PC-9 (cell line): ENCODE measurements at regions not wholly inside any gene's neighbourhood (a gene's known extent, or its start where the extent isn't known, plus 50 kb on each side); places are given as distances from the start of the nearest gene placed in this dataset.

Experiments
- BruUV-seq: library from RNA; stranded (reverse); fragments of 400-500 nt; replicated peaks from 2 replicates; lab custom pipeline; 2021; lab: Mats Ljungman, UMichigan
- CTCF ChIA-PET: fragments of 300-600 bp; sonication (Branson Sonifier 250); formaldehyde crosslinking; loops from one replicate; lab custom pipeline; 2022; ENCODE audit warnings: antibody characterized with exemption; lab: Charles Lee
- POLR2A ChIA-PET: fragments of 300-600 bp; sonication (Branson Sonifier 250); formaldehyde crosslinking; loops from one replicate; lab custom pipeline; 2022; ENCODE audit warnings: antibody characterized with exemption; ENCODE audit not compliant: unreplicated experiment; lab: Charles Lee
- DNase-seq, 2 experiments: peaks; one replicate each; pipeline versions ENCODE4 v3.0.0 to v3.0.0-alpha.2; 2015 to 2022; ENCODE audit warnings: mixed read lengths in 1 of 2
- H2AFZ ChIP-seq: fragments of 200-600 bp; sonication (generic); 2 replicates; pipeline ENCODE4 v1.8.1; 2017; ENCODE audit warnings: antibody characterized with exemption
- H3F3A ChIP-seq: fragments of 200-600 bp; sonication (generic); 2 replicates; pipeline ENCODE4 v1.8.1; 2017; ENCODE audit warnings: antibody characterized with exemption, mild to moderate bottlenecking, low read depth; ENCODE audit not compliant: insufficient read depth
- H3K27ac ChIP-seq: fragments of 200-600 bp; sonication (generic); 2 replicates; pipeline ENCODE4 v1.6.1; 2016; ENCODE audit warnings: mixed run types
- H3K27me3 ChIP-seq: fragments of 200-600 bp; sonication (generic); 2 replicates; pipeline ENCODE4 v1.6.1; 2016; ENCODE audit warnings: low read depth, mixed run types; ENCODE audit not compliant: insufficient read depth
- H3K36me3 ChIP-seq: fragments of 200-600 bp; sonication (generic); 2 replicates; pipeline ENCODE4 v1.6.1; 2016; ENCODE audit warnings: low read depth, mixed run types
- H3K4me1 ChIP-seq: fragments of 200-600 bp; sonication (generic); replicated peaks from 2 replicates; pipeline ENCODE4 v1.6.1; 2016; ENCODE audit warnings: mixed run types; ENCODE audit not compliant: insufficient read depth
- H3K4me2 ChIP-seq: fragments of 200-600 bp; sonication (generic); 2 replicates; pipeline ENCODE4 v1.6.1; 2017; ENCODE audit warnings: mixed run types
- H3K4me3 ChIP-seq: fragments of 200-600 bp; sonication (generic); 2 replicates; pipeline ENCODE4 v1.6.1; 2016; ENCODE audit warnings: mixed run types
- H3K79me2 ChIP-seq: fragments of 200-600 bp; sonication (generic); 2 replicates; pipeline ENCODE4 v1.6.1; 2017; ENCODE audit warnings: low read depth, mixed run types
- H3K9me2 ChIP-seq: fragments of 200-600 bp; sonication (generic); 2 replicates; pipeline ENCODE4 v1.8.1; 2017; ENCODE audit warnings: mild to moderate bottlenecking; ENCODE audit not compliant: insufficient read depth
- H3K9me3 ChIP-seq: fragments of 200-600 bp; sonication (generic); 2 replicates; pipeline ENCODE4 v1.8.1; 2016; ENCODE audit warnings: low read depth; ENCODE audit not compliant: insufficient read depth
- H4K20me1 ChIP-seq: fragments of 200-600 bp; sonication (generic); 2 replicates; pipeline ENCODE4 v1.8.1; 2017; ENCODE audit not compliant: insufficient read depth
- EZH2 ChIP-seq: fragments of 200-600 bp; sonication (generic); IDR thresholded peaks from 2 replicates; pipeline ENCODE4 v1.8.0; 2017; ENCODE audit warnings: antibody characterized with exemption, low read depth
- intact Hi-C: fragments of 100-400 bp; cut with micrococcal nuclease; formaldehyde crosslinking; loops from one replicate; pipeline ENCODE4 v1.10.0; 2022; ENCODE audit not compliant: unreplicated experiment
- TF ChIP-seq, protein P1 (sequence below): fragments of 200-600 bp; sonication (generic); conservative IDR thresholded peaks from 2 replicates; pipeline ENCODE4 v1.6.1; 2017; ENCODE audit warnings: mixed run types, antibody characterized with exemption, mild to moderate bottlenecking, moderate library complexity

DNA sequence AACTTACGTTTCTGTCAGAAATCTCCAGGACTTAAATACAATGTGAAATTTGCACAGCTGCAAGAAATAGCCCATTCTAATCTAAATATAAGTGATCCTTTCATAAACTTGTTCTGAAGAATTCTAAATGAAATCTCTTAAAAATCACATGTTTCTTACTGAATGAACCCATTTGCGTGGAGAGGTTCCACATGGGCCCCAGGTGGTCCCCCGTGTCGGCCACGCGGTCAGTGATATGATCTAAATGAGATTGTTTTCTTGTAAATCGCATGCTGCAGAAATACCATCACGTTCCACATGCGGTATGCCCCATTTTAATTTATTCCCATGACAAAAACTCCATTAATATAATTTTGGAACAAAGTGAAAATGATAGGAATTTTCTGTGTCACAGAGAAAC lies 818.9 kb upstream of the SLC35B3 start:
- H3K36me3 ChIP-seq: no peaks in the 10 kb centered on the region
- no peaks in the 10 kb centered on the region for H3F3A ChIP-seq
- no peak overlapping the region for H3K27ac ChIP-seq
- no TSS peak for BruUV-seq
- no peak overlapping the region for H2AFZ ChIP-seq
- H3K4me3 ChIP-seq: no peak overlapping the region
- TF ChIP-seq, protein P1, sequence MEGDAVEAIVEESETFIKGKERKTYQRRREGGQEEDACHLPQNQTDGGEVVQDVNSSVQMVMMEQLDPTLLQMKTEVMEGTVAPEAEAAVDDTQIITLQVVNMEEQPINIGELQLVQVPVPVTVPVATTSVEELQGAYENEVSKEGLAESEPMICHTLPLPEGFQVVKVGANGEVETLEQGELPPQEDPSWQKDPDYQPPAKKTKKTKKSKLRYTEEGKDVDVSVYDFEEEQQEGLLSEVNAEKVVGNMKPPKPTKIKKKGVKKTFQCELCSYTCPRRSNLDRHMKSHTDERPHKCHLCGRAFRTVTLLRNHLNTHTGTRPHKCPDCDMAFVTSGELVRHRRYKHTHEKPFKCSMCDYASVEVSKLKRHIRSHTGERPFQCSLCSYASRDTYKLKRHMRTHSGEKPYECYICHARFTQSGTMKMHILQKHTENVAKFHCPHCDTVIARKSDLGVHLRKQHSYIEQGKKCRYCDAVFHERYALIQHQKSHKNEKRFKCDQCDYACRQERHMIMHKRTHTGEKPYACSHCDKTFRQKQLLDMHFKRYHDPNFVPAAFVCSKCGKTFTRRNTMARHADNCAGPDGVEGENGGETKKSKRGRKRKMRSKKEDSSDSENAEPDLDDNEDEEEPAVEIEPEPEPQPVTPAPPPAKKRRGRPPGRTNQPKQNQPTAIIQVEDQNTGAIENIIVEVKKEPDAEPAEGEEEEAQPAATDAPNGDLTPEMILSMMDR: no peak
- TF ChIP-seq EZH2: no peak
- no peaks in the 10 kb centered on the region for H3K79me2 ChIP-seq
- no peaks in the 10 kb centered on the region for H3K27me3 ChIP-seq
- CTCF ChIA-PET: no interaction called here
- no peak overlapping the region for H3K4me2 ChIP-seq
- POLR2A ChIA-PET: no interaction called here
- H3K4me1 ChIP-seq: no peaks in the 10 kb centered on the region
- H3K9me3 ChIP-seq: no peaks in the 10 kb centered on the region
- H4K20me1 ChIP-seq: no peaks in the 10 kb centered on the region
- intact Hi-C loops: loop anchor here (5.0 to 10.0 kb wide), 2 partner anchors 361 to 547 kb away; no protein-coding TSS in a partner anchor
- no peaks in the 10 kb centered on the region for H3K9me2 ChIP-seq
- DNase-seq: no peak

DNA sequence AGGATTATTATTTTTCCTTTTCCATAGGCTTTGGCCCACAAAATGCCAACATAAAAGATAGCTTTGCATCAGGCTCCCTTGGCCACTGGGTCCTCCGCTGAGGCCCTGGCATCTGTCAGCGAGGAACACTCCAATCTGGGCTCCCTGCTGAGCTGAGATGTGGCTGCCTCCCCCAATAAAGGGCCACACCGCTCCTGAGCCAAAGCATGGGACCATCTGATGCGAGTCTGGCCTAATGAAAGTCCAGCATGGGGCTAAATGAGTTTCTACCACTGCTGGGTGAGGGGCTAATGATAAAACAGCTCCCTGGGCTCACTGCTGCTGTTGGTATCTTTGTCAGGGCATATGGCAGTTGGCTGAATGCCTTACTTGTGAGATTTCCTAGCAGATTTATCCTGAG lies 817.5 kb upstream of the SLC35B3 start:
- ChIA-PET CTCF (interaction anchor here (0.5 to 0.7 kb wide), 3 partner anchors 160 to 1176 kb away, joined by 4 to 7 read pairs (median 5); no protein-coding TSS in a partner anchor), POLR2A (interaction anchor here (0.6 to 0.7 kb wide), 2 partner anchors 284 to 1189 kb away, joined by 3 read pairs; no protein-coding TSS in a partner anchor)
- Histone ChIP-seq H3K4me3 (no peak overlapping the region), H2AFZ (no peak overlapping the region), H4K20me1 (no peaks in the 10 kb centered on the region), H3K4me2 (no peak overlapping the region), H3F3A (no peaks in the 10 kb centered on the region), H3K9me2 (no peaks in the 10 kb centered on the region), H3K27ac (no peak overlapping the region), H3K4me1 (no peaks in the 10 kb centered on the region), H3K79me2 (no peaks in the 10 kb centered on the region), H3K36me3 (no peaks in the 10 kb centered on the region), H3K27me3 (no peaks in the 10 kb centered on the region), H3K9me3 (no peaks in the 10 kb centered on the region)
- no TSS peak for BruUV-seq
- DNase-seq: no peak
- TF ChIP-seq, protein P1: no peak
- no peak for TF ChIP-seq EZH2
- intact Hi-C loops: loop anchor here (5.0 to 10.0 kb wide), 2 partner anchors 362 to 545 kb away; no protein-coding TSS in a partner anchor

DNA sequence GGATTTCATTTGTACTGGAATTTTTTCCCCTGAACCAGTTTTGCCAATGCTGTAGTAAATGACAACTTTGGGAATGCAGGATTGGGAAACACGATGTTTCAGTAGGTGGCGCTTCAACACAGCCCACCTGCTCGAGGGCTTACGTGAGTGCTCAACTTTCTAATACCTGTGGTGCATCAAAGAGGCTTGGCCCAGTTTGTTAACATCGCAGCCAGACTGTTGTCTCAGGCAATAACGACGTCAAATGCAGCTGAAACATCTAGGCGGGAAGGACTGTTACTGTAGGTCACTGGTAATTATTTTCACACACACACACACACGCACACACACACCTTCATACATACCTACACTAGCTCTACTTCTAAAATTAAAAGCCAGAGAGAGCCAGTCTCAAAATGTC lies 815.5 kb upstream of the SLC35B3 start:
- ChIA-PET CTCF (interaction anchor here (0.5 to 1.0 kb wide), 5 partner anchors 231 to 1228 kb away, joined by 3 to 6 read pairs (median 4); partner anchors contain the start of gene TFAP2A), POLR2A (no interaction called here)
- TF ChIP-seq EZH2: no peak
- TF ChIP-seq, protein P1: peak; percentile 61
- BruUV-seq: no TSS peak
- Histone ChIP-seq H3F3A (no peaks in the 10 kb centered on the region), H3K79me2 (no peaks in the 10 kb centered on the region), H3K9me3 (no peaks in the 10 kb centered on the region), H3K9me2 (no peaks in the 10 kb centered on the region), H2AFZ (no peak overlapping the region), H4K20me1 (no peaks in the 10 kb centered on the region), H3K4me3 (no peak overlapping the region), H3K4me1 (no peaks in the 10 kb centered on the region), H3K27ac (no peak overlapping the region), H3K4me2 (no peak overlapping the region), H3K36me3 (no peaks in the 10 kb centered on the region), H3K27me3 (no peaks in the 10 kb centered on the region)
- peak; percentile 43 to 67 for DNase-seq
- intact Hi-C loops: loop anchor here (1.0 to 10.0 kb wide), 8 partner anchors 154 to 1175 kb away; no protein-coding TSS in a partner anchor
